OCI-LY7 (cell line): ENCODE measurements at regions not wholly inside any gene's neighbourhood (a gene's known extent, or its start where the extent isn't known, plus 50 kb on each side); places are given as distances from the start of the nearest gene placed in this dataset.

Experiments used
- BruUV-seq: library from RNA; stranded (reverse); fragments of 400-500 nt; replicated peaks from 2 replicates; lab custom pipeline; 2021; lab: Mats Ljungman, UMichigan
- CTCF ChIA-PET: fragments of 300-600 bp; sonication (Branson Sonifier 250); formaldehyde crosslinking; loops from one replicate; lab custom pipeline; 2022; ENCODE audit warnings: antibody characterized with exemption; ENCODE audit not compliant: unreplicated experiment; lab: Charles Lee
- POLR2A ChIA-PET: fragments of 300-600 bp; sonication (Branson Sonifier 250); formaldehyde crosslinking; loops from one replicate; lab custom pipeline; 2022; ENCODE audit warnings: antibody characterized with exemption; lab: Charles Lee
- DNase-seq: peaks from one replicate; pipeline ENCODE4 v3.0.0-alpha.2; 2015; ENCODE audit warnings: low spot score
- H2AFZ ChIP-seq: fragments of 200-600 bp; sonication (generic), shearing (Covaris generic); 2 replicates; pipeline ENCODE4 v1.6.1; 2014; ENCODE audit warnings: mild to moderate bottlenecking, antibody characterized with exemption, low read length, moderate library complexity
- H3K27ac ChIP-seq: fragments of 200-600 bp; sonication (generic); 2 replicates; pipeline ENCODE4 v1.5.1; 2014; ENCODE audit warnings: mixed run types, low read depth, mild to moderate bottlenecking, moderate library complexity, low read length, inconsistent platforms; ENCODE audit not compliant: poor library complexity, severe bottlenecking
- H3K36me3 ChIP-seq: fragments of 200-600 bp; sonication (generic); 2 replicates; pipeline ENCODE4 v1.6.1; 2014; ENCODE audit warnings: mild to moderate bottlenecking, antibody characterized with exemption, low read length, moderate library complexity, mixed read lengths; ENCODE audit not compliant: insufficient read depth
- H3K4me1 ChIP-seq: fragments of 200-600 bp; sonication (generic); 2 replicates; pipeline ENCODE4 v1.5.1; 2014; ENCODE audit warnings: mild to moderate bottlenecking, low read length; ENCODE audit not compliant: insufficient read depth, poor library complexity, severe bottlenecking
- H3K4me2 ChIP-seq: fragments of 200-600 bp; sonication (generic); 2 replicates; pipeline ENCODE4 v1.6.1; 2014; ENCODE audit warnings: mild to moderate bottlenecking, low read length
- H3K4me3 ChIP-seq: fragments of 200-600 bp; sonication (generic); 2 replicates; pipeline ENCODE4 v1.5.1; 2014; ENCODE audit warnings: mild to moderate bottlenecking, low read depth, low read length; ENCODE audit not compliant: poor library complexity, severe bottlenecking
- H3K79me2 ChIP-seq: fragments of 200-600 bp; sonication (generic); 2 replicates; pipeline ENCODE4 v1.6.1; 2016; ENCODE audit warnings: low read depth, mild to moderate bottlenecking, low read length, moderate library complexity, mixed read lengths; ENCODE audit not compliant: insufficient read depth
- H3K9me2 ChIP-seq: fragments of 200-600 bp; sonication (generic); 2 replicates; pipeline ENCODE4 v1.6.1; 2016; ENCODE audit warnings: mild to moderate bottlenecking, low read length, mixed read lengths; ENCODE audit not compliant: insufficient read depth
- H3K9me3 ChIP-seq: fragments of 200-600 bp; sonication (generic); 2 replicates; pipeline ENCODE4 v1.6.1; 2014; ENCODE audit warnings: mild to moderate bottlenecking, mixed run types, low read length, mixed read lengths
- H4K20me1 ChIP-seq: fragments of 200-600 bp; sonication (generic); 2 replicates; pipeline ENCODE4 v1.6.1; 2014; ENCODE audit warnings: mild to moderate bottlenecking, antibody characterized with exemption, low read length, moderate library complexity, mixed read lengths; ENCODE audit not compliant: insufficient read depth
- EZH2phosphoT487 ChIP-seq: fragments of 200-600 bp; sonication (generic); IDR thresholded peaks from 2 replicates; pipeline ENCODE4 v1.6.1; 2018; ENCODE audit warnings: low read depth, borderline replicate concordance, mild to moderate bottlenecking, mixed run types, antibody characterized with exemption, low read length, moderate library complexity, mixed read lengths
- intact Hi-C: fragments of 100-400 bp; cut with micrococcal nuclease; formaldehyde crosslinking; loops from one replicate; pipeline ENCODE4 v1.10.0; 2022; ENCODE audit not compliant: unreplicated experiment
- TF ChIP-seq, protein P1 (sequence below): fragments of 200-600 bp; sonication (generic); conservative IDR thresholded peaks from 2 replicates; pipeline ENCODE4 v1.5.1; 2014; ENCODE audit warnings: mild to moderate bottlenecking, antibody characterized with exemption, low read length, moderate library complexity, mixed read lengths

DNA sequence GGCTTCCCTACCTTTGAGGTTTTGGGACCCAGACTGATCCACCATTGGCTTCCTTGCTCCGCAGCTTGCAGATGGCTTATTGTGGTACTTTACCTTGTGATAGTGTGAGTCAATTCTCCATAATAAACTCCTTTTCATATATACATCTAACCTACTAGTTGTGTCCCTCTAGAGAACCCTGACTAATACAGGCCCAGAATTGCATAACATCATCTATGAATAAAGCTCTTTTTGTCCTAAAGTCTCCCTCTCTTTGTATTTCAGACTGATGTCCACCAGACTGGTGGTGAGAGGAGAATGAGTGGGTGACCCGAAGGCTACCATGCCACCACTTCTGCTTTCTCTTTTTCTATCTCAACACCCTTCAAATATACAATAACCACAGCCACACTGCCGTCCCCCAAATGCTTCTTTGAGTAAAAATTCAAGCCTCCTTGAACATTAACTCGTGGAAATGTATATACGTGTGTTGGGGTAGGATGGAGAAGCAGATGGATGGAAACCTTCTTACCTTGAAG, 265.7 kb downstream of the PTBP2 start:
- Histone ChIP-seq H4K20me1 (no peaks in the 10 kb centered on the region), H2AFZ (no peak overlapping the region), H3K9me2 (no peaks in the 10 kb centered on the region), H3K9me3 (no peaks in the 10 kb centered on the region), H3K4me3 (no peak overlapping the region), H3K4me1 (no peaks in the 10 kb centered on the region), H3K27ac (no peak overlapping the region), H3K36me3 (no peaks in the 10 kb centered on the region), H3K79me2 (no peaks in the 10 kb centered on the region), H3K4me2 (no peak overlapping the region)
- no TSS peak for BruUV-seq
- intact Hi-C loops: no loop called here
- no peak for TF ChIP-seq EZH2phosphoT487
- TF ChIP-seq, protein P1, sequence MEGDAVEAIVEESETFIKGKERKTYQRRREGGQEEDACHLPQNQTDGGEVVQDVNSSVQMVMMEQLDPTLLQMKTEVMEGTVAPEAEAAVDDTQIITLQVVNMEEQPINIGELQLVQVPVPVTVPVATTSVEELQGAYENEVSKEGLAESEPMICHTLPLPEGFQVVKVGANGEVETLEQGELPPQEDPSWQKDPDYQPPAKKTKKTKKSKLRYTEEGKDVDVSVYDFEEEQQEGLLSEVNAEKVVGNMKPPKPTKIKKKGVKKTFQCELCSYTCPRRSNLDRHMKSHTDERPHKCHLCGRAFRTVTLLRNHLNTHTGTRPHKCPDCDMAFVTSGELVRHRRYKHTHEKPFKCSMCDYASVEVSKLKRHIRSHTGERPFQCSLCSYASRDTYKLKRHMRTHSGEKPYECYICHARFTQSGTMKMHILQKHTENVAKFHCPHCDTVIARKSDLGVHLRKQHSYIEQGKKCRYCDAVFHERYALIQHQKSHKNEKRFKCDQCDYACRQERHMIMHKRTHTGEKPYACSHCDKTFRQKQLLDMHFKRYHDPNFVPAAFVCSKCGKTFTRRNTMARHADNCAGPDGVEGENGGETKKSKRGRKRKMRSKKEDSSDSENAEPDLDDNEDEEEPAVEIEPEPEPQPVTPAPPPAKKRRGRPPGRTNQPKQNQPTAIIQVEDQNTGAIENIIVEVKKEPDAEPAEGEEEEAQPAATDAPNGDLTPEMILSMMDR: no peak
- DNase-seq: no peak
- ChIA-PET CTCF (no interaction called here), POLR2A (no interaction called here)

DNA sequence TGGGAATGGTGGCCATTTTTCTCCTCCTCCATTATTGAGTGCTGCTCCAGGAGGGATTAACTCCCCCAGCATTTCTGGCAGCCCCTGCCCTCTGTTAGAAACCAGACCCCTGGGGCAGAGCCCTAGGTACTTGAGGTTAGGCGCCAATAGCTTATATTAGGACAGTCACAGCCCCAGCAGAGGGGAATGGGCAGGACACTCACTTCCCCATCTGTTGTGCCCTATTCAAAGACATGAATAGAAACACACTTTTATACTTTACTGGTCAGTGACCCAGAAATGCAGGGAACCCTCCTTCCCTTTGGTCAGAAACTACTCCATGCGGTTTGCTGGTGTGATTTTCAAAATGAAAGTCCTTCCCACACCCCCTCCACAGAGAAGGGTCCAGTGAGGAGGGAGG, 267.7 kb downstream of the PTBP2 start:
- CTCF ChIA-PET: no interaction called here
- BruUV-seq: no TSS peak

DNA sequence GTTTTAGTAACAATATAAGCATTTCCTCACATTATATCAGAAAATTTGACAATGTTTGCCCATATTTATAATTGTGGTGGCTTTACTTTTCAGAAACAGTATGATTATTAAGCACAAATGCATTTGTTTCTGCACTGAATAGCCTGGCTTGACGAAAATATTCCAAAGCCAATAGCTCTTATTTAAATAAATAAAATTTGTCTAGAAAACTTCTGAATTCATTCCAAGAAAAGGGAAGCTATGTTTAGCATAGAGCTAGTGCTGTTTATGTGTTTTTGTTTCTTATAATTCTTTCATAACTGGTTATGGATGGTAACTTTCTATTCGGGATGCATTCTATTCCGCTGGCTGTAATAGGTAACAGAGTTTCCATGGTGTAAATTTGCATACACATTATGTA, 268.6 kb downstream of the PTBP2 start:
- Histone ChIP-seq H4K20me1 (no peaks in the 10 kb centered on the region), H3K9me2 (no peaks in the 10 kb centered on the region), H3K36me3 (no peaks in the 10 kb centered on the region), H3K4me1 (no peaks in the 10 kb centered on the region), H3K4me2 (no peak overlapping the region), H3K4me3 (no peak overlapping the region), H3K27ac (no peak overlapping the region), H3K9me3 (no peaks in the 10 kb centered on the region), H3K79me2 (no peaks in the 10 kb centered on the region), H2AFZ (no peak overlapping the region)
- no TSS peak for BruUV-seq
- intact Hi-C loops: no loop called here
- CTCF ChIA-PET: no interaction called here
- no peak for TF ChIP-seq EZH2phosphoT487
- TF ChIP-seq, protein P1: no peak
- DNase-seq: no peak
- POLR2A ChIA-PET: no interaction called here

More for the DNA sequence above, 267.7 kb downstream of the PTBP2 start:
- Histone ChIP-seq H3K79me2 (no peaks in the 10 kb centered on the region), H4K20me1 (no peaks in the 10 kb centered on the region), H3K4me1 (no peaks in the 10 kb centered on the region), H3K36me3 (no peaks in the 10 kb centered on the region), H3K27ac (no peak overlapping the region), H3K4me3 (no peak overlapping the region), H3K9me2 (no peaks in the 10 kb centered on the region), H3K9me3 (no peaks in the 10 kb centered on the region), H2AFZ (no peak overlapping the region), H3K4me2 (no peak overlapping the region)
- DNase-seq: no peak
- intact Hi-C loops: no loop called here
- TF ChIP-seq EZH2phosphoT487: no peak
- TF ChIP-seq, protein P1: no peak
- POLR2A ChIA-PET: no interaction called here
